Thyroid gland (tissue), 4 donors: ENCODE measurements at regions not wholly inside any gene's neighbourhood (a gene's known extent, or its start where the extent isn't known, plus 50 kb on each side); places are given as distances from the start of the nearest gene placed in this dataset.
A peak's percentile ranks its signal among the peaks of the same experiment; 100 is the strongest.

Experiments used
- DNase-seq, 2 donors: peaks; one replicate each; pipeline ENCODE4 v3.0.0-alpha.2; 2019
- H3K27ac ChIP-seq, 3 donors: fragments of 200-600 bp; sonication (generic); 1 replicate in 2 of 3; 2 replicates in 1 of 3; pipeline ENCODE4 v1.5.1; 2016 to 2019; ENCODE audit warnings: mild to moderate bottlenecking in 1 of 3, moderate library complexity in 1 of 3
- H3K27me3 ChIP-seq: fragments of 200-600 bp; sonication (generic); one replicate; pipeline ENCODE4 v1.5.1; 2019
- H3K36me3 ChIP-seq, 2 donors: fragments of 200-600 bp; sonication (generic); one replicate each; pipeline ENCODE4 v1.5.1; 2016 to 2019
- H3K4me1 ChIP-seq, 2 donors: fragments of 200-600 bp; sonication (generic); one replicate each; pipeline ENCODE4 v1.5.1; 2017 to 2019
- H3K4me3 ChIP-seq, 3 donors: fragments of 200-600 bp; sonication (generic); replicated peaks in 1 of 3; 1 replicate in 2 of 3; 2 replicates in 1 of 3; pipeline ENCODE4 v1.5.1; 2016; ENCODE audit warnings: mild to moderate bottlenecking in 1 of 3
- H3K9me3 ChIP-seq: fragments of 200-600 bp; sonication (generic); one replicate; pipeline ENCODE4 v1.5.1; 2017
- POLR2A ChIP-seq, 2 donors: fragments of 450-650 bp; IDR thresholded peaks; one replicate each; pipeline ENCODE4 v1.6.1; 2017; ENCODE audit warnings: antibody characterized with exemption in 2 of 2, mild to moderate bottlenecking in 2 of 2, moderate library complexity in 1 of 2
- WGBS, 2 donors: methylation state at CpG; one replicate each; pipeline ENCODE4 v1.1.5; 2017; 5-methylcytosine and 5-hydroxymethylcytosine counted together
- intact Hi-C: fragments of 100-400 bp; cut with DNase I; formaldehyde crosslinking; loops from one replicate; pipeline ENCODE4 v1.15.1; 2023
- TF ChIP-seq, protein P1 (sequence below), 6 experiments: fragments of 200-600 bp in 3 of 6; fragments of 450-650 bp in 3 of 6; sonication (generic) in 3 of 6; IDR thresholded peaks; one replicate each; pipeline ENCODE4 v1.5.1; 2016 to 2019; ENCODE audit warnings: antibody characterized with exemption in 6 of 6, mild to moderate bottlenecking in 2 of 6, inconsistent platforms in 1 of 6, moderate library complexity in 1 of 6

DNA sequence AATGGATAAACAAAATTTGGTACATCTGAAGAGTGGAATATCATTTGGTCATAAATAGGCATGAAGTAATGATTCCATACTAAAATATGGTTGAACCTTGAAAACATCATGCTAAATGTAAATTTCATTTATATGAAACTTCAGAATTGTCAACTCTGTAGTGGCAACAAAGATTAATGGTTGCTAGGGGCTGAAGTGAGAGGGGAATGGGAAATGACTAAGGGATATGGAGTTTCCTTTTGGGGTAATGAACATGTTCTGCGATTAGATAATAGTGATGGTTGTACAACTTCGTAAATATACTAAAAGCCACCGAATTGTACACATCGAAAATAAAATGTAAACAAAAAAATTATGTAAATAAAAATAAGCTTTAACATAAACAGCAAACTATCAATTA is 384.1 kb upstream of the STEAP1 start:
- WGBS, 2 donors = 79% methylated on average over 4 of the region's 4 CpGs
- TF ChIP-seq POLR2A (IDR thresholded peaks at IDR 0.05) = no peak
- TF ChIP-seq, protein P1, sequence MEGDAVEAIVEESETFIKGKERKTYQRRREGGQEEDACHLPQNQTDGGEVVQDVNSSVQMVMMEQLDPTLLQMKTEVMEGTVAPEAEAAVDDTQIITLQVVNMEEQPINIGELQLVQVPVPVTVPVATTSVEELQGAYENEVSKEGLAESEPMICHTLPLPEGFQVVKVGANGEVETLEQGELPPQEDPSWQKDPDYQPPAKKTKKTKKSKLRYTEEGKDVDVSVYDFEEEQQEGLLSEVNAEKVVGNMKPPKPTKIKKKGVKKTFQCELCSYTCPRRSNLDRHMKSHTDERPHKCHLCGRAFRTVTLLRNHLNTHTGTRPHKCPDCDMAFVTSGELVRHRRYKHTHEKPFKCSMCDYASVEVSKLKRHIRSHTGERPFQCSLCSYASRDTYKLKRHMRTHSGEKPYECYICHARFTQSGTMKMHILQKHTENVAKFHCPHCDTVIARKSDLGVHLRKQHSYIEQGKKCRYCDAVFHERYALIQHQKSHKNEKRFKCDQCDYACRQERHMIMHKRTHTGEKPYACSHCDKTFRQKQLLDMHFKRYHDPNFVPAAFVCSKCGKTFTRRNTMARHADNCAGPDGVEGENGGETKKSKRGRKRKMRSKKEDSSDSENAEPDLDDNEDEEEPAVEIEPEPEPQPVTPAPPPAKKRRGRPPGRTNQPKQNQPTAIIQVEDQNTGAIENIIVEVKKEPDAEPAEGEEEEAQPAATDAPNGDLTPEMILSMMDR (IDR thresholded peaks at IDR 0.05) = no peak
- Histone ChIP-seq H3K9me3 (no peaks in the 10 kb centered on the region), H3K4me3 (no peak overlapping the region), H3K4me1 (no peaks in the 10 kb centered on the region), H3K27me3 (no peaks in the 10 kb centered on the region), H3K27ac (no peak overlapping the region), H3K36me3 (no peaks in the 10 kb centered on the region)
- DNase-seq = no peak
- intact Hi-C loops = no loop called here

DNA sequence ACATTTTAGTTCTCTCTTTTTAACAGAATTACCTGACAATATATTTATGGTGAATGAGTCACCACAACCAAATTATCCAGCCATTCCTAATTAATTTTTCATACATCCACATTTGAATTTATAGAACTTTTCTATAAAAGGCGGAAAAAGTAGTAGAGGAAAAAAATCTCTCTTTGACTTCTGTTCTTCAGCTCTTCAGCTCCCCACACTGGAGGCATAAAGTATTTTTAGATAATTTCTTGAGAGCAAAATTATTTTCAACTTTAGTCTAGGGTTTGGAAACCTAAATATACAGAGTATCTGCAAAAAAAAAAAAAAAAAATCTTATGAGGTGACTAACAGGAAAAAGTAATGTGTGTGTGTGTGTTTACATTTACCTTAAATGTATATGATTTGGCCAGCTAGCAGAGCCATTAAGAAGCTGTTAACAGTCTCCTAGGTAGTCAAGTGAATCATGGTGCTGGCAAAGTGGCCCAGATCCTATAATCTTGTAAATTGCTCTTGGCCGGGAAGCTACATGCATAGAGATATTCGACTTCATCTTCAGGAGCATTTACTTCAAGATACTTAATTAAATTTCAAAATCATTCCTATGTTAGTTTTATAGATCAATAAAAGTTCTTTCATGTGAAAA is 383.1 kb upstream of the STEAP1 start:
- intact Hi-C loops = no loop called here
- Histone ChIP-seq H3K4me1 (no peaks in the 10 kb centered on the region), H3K9me3 (no peaks in the 10 kb centered on the region), H3K4me3 (no peak overlapping the region), H3K36me3 (no peaks in the 10 kb centered on the region), H3K27me3 (no peaks in the 10 kb centered on the region), H3K27ac (no peak overlapping the region)
- TF ChIP-seq POLR2A (IDR thresholded peaks at IDR 0.05) = no peak
- TF ChIP-seq, protein P1 (IDR thresholded peaks at IDR 0.05) = peak in 2 of 6 experiments; percentile 16 to 27
- WGBS, 2 donors = 49 to 51% methylated on average over 3 of the region's 3 CpGs
- no peak for DNase-seq

DNA sequence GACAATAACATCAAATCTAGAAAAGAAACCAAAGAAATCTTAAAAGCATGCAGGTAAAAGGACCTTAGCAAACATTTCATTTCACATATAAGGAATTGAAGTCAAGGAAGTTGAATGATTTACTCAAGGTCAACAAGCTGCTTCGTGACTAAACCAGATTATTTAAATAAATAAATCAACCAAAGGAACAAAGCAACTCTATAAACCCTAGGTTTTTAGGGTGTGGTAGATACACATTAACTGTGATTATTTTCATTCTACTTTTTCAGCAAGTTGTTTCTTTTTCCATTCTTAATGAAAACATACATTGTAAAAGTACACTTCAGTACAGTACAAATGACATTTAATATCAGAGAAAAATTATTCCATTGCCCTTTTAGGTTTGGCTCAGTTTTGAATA is 382.0 kb upstream of the STEAP1 start:
- DNase-seq = no peak
- Histone ChIP-seq H3K27ac (no peak overlapping the region), H3K27me3 (no peaks in the 10 kb centered on the region), H3K4me3 (no peak overlapping the region), H3K9me3 (no peaks in the 10 kb centered on the region), H3K4me1 (no peaks in the 10 kb centered on the region), H3K36me3 (no peaks in the 10 kb centered on the region)
- no peak for TF ChIP-seq POLR2A (IDR thresholded peaks at IDR 0.05)
- TF ChIP-seq, protein P1 (IDR thresholded peaks at IDR 0.05) = no peak
- intact Hi-C loops = no loop called here
- WGBS, 2 donors = 0 to 40% methylated on average over 1 of the region's 1 CpG

DNA sequence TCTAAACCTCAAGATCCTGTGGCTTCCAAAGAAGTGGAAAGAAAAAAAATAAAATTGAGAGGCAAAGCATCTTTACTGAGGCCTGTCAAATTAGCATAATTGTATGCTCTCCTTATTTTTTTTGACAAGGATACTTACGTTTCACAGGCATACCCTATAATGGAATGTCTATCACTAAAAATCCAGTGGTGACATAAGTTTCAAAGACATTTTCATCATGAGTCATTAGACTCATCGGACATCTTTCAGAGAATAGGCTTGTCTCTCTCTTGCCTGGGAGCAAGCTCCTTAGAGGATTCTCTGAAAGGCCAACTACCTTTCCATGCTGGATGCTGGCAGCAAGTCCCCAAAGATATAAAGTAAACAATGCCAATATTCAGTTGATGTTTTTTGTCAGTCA is 380.7 kb upstream of the STEAP1 start:
- no peaks in the 10 kb centered on the region for H3K36me3 ChIP-seq
- H3K27me3 ChIP-seq = no peaks in the 10 kb centered on the region
- 81 to 88% methylated on average over 2 of the region's 2 CpGs for WGBS, 2 donors
- H3K9me3 ChIP-seq = no peaks in the 10 kb centered on the region
- no peaks in the 10 kb centered on the region for H3K4me1 ChIP-seq
- H3K27ac ChIP-seq = no peak overlapping the region
- TF ChIP-seq, protein P1 (IDR thresholded peaks at IDR 0.05) = no peak
- TF ChIP-seq POLR2A (IDR thresholded peaks at IDR 0.05) = no peak
- DNase-seq = no peak
- intact Hi-C loops = no loop called here
- no peak overlapping the region for H3K4me3 ChIP-seq

DNA sequence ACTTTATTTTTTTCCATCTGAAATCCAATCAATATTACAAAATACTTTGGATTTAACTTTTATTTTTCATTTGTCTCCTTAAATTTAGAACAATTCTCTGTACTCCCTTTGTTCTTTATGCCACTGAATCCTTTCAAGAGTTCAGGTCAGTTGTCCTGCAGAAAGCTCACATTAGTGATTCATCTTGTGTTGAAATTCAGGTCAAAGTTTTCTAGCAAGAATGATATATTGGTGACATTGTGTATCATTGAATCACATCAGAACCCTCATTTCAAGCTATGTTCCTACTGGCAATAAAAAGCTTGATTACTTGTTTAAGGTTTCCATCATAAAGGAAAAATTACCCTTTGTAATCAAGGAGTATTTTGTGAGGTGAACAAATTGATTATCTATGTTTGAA is 378.8 kb upstream of the STEAP1 start:
- no peaks in the 10 kb centered on the region for H3K27me3 ChIP-seq
- intact Hi-C loops = no loop called here
- no peak for TF ChIP-seq POLR2A (IDR thresholded peaks at IDR 0.05)
- TF ChIP-seq, protein P1 (IDR thresholded peaks at IDR 0.05) = no peak
- no peaks in the 10 kb centered on the region for H3K9me3 ChIP-seq
- DNase-seq = no peak
- H3K36me3 ChIP-seq = no peaks in the 10 kb centered on the region
- H3K4me1 ChIP-seq = no peaks in the 10 kb centered on the region
- no peak overlapping the region for H3K27ac ChIP-seq
- H3K4me3 ChIP-seq = no peak overlapping the region
